GM10847 (cell line): ENCODE measurements at regions not wholly inside any gene's neighbourhood (a gene's known extent, or its start where the extent isn't known, plus 50 kb on each side); places are given as distances from the start of the nearest gene placed in this dataset.

Source experiments
- POLR2A ChIP-seq: IDR thresholded peaks from 2 replicates; pipeline ENCODE4 v1.6.1; 2011; ENCODE audit not compliant: insufficient read length; ENCODE audit errors: extremely low read depth

- no peak for TF ChIP-seq POLR2A
Measured at GRCh38 chr12:124394462-124395128, 99.7 kb downstream of the RFLNA start.

- no peak for TF ChIP-seq POLR2A
Measured at GRCh38 chr12:124393831-124394230, 98.9 kb downstream of the RFLNA start.

DNA sequence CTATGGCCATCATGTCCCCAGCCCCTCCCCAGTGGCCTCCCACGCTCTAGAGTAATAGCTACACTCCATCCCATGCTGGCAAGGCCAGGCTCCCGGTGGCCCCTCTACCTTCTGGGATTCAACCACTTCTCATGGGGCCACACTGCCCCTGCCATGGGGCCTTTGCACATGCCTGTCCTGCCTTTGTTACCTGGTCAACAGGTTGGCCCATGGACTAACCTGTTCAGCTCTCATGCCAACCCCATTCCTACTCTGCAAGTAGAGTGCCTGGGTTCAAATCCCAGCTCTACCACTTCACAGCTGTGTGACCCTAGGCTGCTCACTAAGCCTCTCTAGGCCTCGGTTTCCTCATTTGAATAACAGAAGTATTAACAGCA is 98.5 kb downstream of the RFLNA start:
- TF ChIP-seq POLR2A: no peak

DNA sequence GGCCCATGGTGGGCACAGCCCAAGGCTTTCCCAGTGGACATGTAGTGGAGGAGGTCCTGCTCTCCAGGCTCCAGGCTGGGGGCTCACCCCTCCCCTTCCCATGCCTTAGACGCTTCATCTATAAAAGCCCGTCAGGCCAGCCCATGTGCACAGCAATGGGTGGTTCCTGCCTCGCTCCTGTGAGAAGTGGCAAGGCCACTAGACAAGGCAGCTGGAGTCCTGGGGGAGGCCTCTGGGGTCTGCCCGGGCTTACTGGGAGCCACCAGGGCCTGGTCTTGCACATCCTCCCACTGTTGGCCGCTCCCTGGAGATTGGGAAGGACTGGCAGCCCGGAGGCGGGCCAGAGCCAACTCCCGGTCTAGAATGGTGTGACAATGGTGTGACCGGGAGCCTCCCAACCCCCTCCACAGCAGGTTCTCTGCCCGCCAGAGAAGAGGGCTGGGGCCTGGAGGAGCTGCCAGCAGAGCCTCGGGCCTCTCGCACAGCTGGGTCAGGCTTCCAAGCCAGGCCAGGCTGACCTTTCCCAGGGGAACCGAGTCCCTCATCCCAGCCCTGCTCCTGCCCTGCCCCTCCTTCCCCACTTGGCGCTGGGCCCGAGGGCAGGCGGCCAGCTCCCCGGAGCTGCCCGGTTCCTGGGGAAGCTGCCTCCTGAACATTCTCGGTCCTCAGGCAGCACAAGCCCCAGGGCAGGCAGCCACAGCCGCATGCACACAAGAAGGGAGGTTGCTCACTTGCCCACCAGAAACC is 97.9 kb downstream of the RFLNA start:
- no peak for TF ChIP-seq POLR2A

DNA sequence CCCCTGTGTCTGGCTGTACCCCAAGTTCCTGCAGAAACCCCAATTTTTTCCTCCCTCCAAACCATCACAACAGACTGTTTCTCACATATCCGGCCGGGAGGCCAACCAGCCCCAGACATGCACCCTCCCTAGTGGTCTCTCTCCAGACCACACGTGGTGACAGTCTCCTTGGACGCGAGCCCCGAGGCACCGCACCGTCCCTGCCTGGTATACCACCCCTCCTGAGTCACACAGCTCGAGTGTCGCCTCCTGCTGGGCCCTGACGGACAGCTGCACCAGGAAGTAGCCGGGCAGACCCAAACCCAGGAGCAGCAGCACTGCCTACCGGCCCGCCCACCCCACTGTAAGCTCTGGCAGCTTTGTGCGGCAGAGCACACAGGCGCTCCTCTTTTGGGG is 97.4 kb downstream of the RFLNA start:
- TF ChIP-seq POLR2A: no peak

- TF ChIP-seq POLR2A: no peak
Measured at GRCh38 chr12:124391340-124392261, 96.7 kb downstream of the RFLNA start.

GRCh38 chr12:124390442-124391097 is 95.7 kb downstream of the RFLNA start:
- no peak for TF ChIP-seq POLR2A

DNA sequence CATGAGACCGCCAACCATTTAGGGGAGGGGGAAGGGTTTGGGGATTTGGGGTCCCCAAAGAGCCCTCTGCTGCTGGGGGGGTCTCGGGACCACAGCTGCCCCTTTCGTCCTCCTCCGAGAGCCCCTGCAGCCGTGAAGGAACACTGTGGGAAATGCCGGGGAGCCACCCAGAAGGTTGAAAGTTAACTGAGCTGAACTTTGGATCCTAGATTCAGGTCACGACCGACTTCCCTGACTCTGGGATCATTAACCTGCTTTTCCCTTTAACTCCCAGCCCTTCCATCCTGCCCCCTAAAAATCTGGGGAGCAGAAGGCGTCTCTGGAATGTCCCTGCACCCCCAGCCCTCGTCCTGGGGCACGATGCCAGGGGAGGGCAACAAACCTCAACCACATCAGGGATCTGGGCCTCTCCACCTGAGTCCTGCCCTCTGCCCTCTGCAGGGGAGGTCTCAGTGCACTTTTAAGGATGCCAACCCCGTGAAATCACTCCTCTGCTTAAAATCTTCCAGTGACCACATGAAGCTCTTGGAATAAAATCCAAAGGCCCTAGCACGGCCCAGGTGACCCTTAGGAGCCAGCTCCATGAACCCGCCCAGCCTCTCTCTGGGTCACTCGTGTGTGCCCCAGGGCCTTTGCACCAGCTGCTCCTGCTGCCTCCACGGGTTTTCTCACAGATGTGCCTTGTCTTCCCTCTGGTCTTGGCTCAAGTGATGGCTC is 95.0 kb downstream of the RFLNA start:
- TF ChIP-seq POLR2A: no peak

GRCh38 chr12:124389138-124389724 is 94.3 kb downstream of the RFLNA start:
- TF ChIP-seq POLR2A: no peak

- TF ChIP-seq POLR2A: no peak
Measured at GRCh38 chr12:124388679-124389137, 93.8 kb downstream of the RFLNA start.

- TF ChIP-seq POLR2A: no peak
Measured at GRCh38 chr12:124388038-124388671, 93.3 kb downstream of the RFLNA start.

DNA sequence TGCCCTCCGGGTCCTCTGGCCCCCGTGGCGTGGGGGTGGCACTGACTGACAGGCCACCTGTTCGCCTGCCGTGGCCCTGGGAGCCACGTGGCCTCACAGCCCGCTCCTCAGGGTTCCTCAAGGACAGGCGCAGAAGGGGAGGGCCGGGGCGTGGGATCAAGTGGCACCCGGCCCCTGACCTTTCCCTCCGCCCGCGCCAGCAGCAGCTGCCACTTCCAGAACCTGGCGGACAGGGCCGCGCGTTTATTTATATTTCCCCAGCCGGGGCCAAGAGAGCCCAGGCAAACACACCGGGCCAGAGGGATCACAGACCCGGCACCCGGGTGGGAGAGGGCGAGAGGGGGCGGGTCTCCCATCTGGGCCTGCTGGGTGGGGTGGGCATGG is 92.6 kb downstream of the RFLNA start:
- TF ChIP-seq POLR2A: no peak

DNA sequence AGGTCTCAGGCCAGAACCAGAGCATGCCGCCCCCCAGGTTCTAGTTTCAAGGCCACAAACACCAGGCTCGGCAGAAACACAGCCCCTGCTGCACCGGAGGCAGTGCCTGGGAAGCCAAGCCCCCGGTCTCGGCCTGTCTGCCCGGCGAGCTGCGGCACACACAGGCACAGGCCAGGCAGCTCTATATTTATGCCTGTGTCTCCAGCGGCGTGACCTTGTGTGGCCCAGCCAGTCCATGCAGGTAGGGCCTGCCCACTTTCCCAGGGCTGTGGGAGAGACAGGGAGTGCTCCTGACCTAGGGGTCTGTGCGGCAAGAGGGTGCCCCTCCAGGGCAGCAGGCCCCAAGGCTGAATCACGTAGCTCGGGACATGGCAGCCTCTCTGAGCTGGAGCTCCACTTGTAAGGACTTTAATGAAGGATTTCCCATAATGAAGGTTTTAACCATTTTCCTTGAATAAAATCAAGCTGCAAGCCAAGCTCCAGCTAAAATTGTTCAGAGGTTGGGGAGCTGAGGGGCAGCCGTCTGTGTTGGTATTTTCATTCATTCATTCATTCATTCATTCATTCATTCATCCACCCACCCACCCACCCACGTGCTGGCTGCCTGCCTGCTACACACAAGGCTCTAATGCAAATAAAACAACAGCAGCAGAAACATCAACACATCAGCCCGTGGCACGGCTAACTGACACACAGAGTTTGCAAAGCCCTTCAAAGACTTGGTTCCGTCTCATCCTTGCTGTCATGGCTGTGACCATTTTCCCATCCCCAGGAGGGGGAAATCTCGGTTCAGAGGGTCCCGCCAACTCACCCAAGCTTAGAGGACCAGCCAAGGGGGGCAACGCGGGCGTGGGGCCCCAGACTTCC is 92.0 kb downstream of the RFLNA start:
- TF ChIP-seq POLR2A: no peak
